ENCODE measurements at regions not wholly inside any gene's neighbourhood (a gene's known extent, or its start where the extent isn't known, plus 50 kb on each side); places are given as distances from the start of the nearest gene placed in this dataset.

GRCh38 chr5:171669571-171669970 is 116.0 kb upstream of the SMIM23 start:
- no peak for TF ChIP-seq EP300 (IDR thresholded peaks at IDR 0.05; ENCODE audit: borderline replicate concordance)
- TF ChIP-seq TEAD4 (IDR thresholded peaks at IDR 0.05), result no peak
- no peak for TF ChIP-seq CREB1 (IDR thresholded peaks at IDR 0.05; ENCODE audit: low read depth)
- TF ChIP-seq ZBTB7A (IDR thresholded peaks at IDR 0.05; ENCODE audit: low read depth), result no peak
- TF ChIP-seq, protein P1, sequence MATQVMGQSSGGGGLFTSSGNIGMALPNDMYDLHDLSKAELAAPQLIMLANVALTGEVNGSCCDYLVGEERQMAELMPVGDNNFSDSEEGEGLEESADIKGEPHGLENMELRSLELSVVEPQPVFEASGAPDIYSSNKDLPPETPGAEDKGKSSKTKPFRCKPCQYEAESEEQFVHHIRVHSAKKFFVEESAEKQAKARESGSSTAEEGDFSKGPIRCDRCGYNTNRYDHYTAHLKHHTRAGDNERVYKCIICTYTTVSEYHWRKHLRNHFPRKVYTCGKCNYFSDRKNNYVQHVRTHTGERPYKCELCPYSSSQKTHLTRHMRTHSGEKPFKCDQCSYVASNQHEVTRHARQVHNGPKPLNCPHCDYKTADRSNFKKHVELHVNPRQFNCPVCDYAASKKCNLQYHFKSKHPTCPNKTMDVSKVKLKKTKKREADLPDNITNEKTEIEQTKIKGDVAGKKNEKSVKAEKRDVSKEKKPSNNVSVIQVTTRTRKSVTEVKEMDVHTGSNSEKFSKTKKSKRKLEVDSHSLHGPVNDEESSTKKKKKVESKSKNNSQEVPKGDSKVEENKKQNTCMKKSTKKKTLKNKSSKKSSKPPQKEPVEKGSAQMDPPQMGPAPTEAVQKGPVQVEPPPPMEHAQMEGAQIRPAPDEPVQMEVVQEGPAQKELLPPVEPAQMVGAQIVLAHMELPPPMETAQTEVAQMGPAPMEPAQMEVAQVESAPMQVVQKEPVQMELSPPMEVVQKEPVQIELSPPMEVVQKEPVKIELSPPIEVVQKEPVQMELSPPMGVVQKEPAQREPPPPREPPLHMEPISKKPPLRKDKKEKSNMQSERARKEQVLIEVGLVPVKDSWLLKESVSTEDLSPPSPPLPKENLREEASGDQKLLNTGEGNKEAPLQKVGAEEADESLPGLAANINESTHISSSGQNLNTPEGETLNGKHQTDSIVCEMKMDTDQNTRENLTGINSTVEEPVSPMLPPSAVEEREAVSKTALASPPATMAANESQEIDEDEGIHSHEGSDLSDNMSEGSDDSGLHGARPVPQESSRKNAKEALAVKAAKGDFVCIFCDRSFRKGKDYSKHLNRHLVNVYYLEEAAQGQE (IDR thresholded peaks at IDR 0.05; ENCODE audit: low read depth), result no peak
- TF ChIP-seq RAD21 (IDR thresholded peaks at IDR 0.05; ENCODE audit: low read depth), result no peak
- TF ChIP-seq USF1 (IDR thresholded peaks at IDR 0.05), result no peak
- no peak for TF ChIP-seq TAF1 (IDR thresholded peaks at IDR 0.05; ENCODE audit: low read depth)
- no peak for TF ChIP-seq EGR1 (IDR thresholded peaks at IDR 0.05)

- TF ChIP-seq CREB1 (IDR thresholded peaks at IDR 0.05; ENCODE audit: low read depth), result no peak
Measured at GRCh38 chr5:171672556-171672955, 113.1 kb upstream of the SMIM23 start.

DNA sequence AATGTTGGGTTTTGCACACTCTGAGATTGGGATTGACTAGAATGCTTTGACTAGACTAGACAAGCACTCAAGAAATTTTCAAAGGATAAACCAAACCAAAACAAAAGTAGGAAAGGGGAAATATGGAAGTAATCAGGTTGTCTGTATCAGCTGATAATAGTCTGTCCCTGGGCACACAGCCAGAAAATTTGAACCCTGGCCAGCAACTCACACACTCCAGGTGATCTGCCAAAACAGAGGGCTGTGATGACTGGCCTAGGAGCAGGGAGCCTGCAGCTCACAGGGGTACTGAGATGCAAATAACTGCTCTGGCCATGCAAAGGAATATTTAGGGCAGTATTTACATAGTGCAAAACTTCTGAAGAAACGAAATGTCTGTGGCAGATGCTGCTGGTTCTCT is 112.3 kb upstream of the SMIM23 start:
- TF ChIP-seq NFIC (IDR thresholded peaks at IDR 0.05), result no peak
- TF ChIP-seq TCF12 (IDR thresholded peaks at IDR 0.05; ENCODE audit: low read depth), result no peak
- TF ChIP-seq FOXM1 (IDR thresholded peaks at IDR 0.05; ENCODE audit: borderline replicate concordance, low read depth), result no peak
- TF ChIP-seq EGR1 (IDR thresholded peaks at IDR 0.05), result no peak
- TF ChIP-seq CREB1 (IDR thresholded peaks at IDR 0.05; ENCODE audit: low read depth), result no peak
- TF ChIP-seq YY1 (IDR thresholded peaks at IDR 0.05; ENCODE audit: low read depth), result no peak
- no peak for TF ChIP-seq USF1 (IDR thresholded peaks at IDR 0.05)
- TF ChIP-seq TAF1 (IDR thresholded peaks at IDR 0.05; ENCODE audit: low read depth), result no peak
- TF ChIP-seq ZBTB7A (IDR thresholded peaks at IDR 0.05; ENCODE audit: low read depth), result no peak
- no peak for TF ChIP-seq EP300 (IDR thresholded peaks at IDR 0.05; ENCODE audit: borderline replicate concordance)
- TF ChIP-seq, protein P1 (IDR thresholded peaks at IDR 0.05; ENCODE audit: low read depth), result no peak
- TF ChIP-seq RAD21 (IDR thresholded peaks at IDR 0.05; ENCODE audit: low read depth), result no peak
- no peak for TF ChIP-seq TEAD4 (IDR thresholded peaks at IDR 0.05)
- TF ChIP-seq, protein P2, sequence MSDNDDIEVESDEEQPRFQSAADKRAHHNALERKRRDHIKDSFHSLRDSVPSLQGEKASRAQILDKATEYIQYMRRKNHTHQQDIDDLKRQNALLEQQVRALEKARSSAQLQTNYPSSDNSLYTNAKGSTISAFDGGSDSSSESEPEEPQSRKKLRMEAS (IDR thresholded peaks at IDR 0.05), result no peak
- TF ChIP-seq CEBPB (IDR thresholded peaks at IDR 0.05), result no peak

DNA sequence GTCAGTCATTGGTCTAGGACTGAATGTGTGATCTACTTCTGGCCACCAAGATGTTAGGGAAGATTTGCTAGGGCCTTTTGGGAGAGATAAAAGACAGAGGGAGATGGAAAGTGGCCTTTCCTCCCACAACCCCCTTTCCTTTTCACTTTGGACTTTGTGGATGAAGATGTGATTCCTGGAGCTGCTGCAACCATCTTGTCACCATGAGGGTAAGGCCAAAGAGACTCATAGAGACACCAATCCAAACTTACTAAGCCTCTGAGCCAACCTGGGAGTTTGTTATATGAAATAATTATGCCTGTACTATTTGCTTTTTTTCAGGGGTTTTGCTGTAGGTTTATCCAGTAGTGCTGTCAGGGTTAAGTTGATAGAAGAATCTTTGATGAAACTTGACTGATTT is 111.8 kb upstream of the SMIM23 start:
- TF ChIP-seq TCF12 (IDR thresholded peaks at IDR 0.05; ENCODE audit: low read depth) (no peak), USF1 (IDR thresholded peaks at IDR 0.05) (no peak), NFIC (IDR thresholded peaks at IDR 0.05) (no peak), EGR1 (IDR thresholded peaks at IDR 0.05) (no peak), RAD21 (IDR thresholded peaks at IDR 0.05; ENCODE audit: low read depth) (no peak), CEBPB (IDR thresholded peaks at IDR 0.05) (no peak), YY1 (IDR thresholded peaks at IDR 0.05; ENCODE audit: low read depth) (no peak), FOXM1 (IDR thresholded peaks at IDR 0.05; ENCODE audit: borderline replicate concordance, low read depth) (no peak)
- TF ChIP-seq, protein P1 (IDR thresholded peaks at IDR 0.05; ENCODE audit: low read depth), result no peak
- TF ChIP-seq, protein P2 (IDR thresholded peaks at IDR 0.05), result no peak

- no peak for TF ChIP-seq TAF1 (IDR thresholded peaks at IDR 0.05; ENCODE audit: low read depth)
- TF ChIP-seq FOXM1 (IDR thresholded peaks at IDR 0.05; ENCODE audit: borderline replicate concordance, low read depth), result no peak
- no peak for TF ChIP-seq EP300 (IDR thresholded peaks at IDR 0.05; ENCODE audit: borderline replicate concordance)
- TF ChIP-seq TCF12 (IDR thresholded peaks at IDR 0.05; ENCODE audit: low read depth), result no peak
- no peak for TF ChIP-seq ZBTB7A (IDR thresholded peaks at IDR 0.05; ENCODE audit: low read depth)
- TF ChIP-seq RAD21 (IDR thresholded peaks at IDR 0.05; ENCODE audit: low read depth), result no peak
- TF ChIP-seq, protein P2 (IDR thresholded peaks at IDR 0.05), result no peak
- TF ChIP-seq CEBPB (IDR thresholded peaks at IDR 0.05), result no peak
- TF ChIP-seq YY1 (IDR thresholded peaks at IDR 0.05; ENCODE audit: low read depth), result no peak
- no peak for TF ChIP-seq EGR1 (IDR thresholded peaks at IDR 0.05)
- no peak for TF ChIP-seq TEAD4 (IDR thresholded peaks at IDR 0.05)
- TF ChIP-seq, protein P1 (IDR thresholded peaks at IDR 0.05; ENCODE audit: low read depth), result no peak
- TF ChIP-seq NFIC (IDR thresholded peaks at IDR 0.05), result no peak
- TF ChIP-seq CREB1 (IDR thresholded peaks at IDR 0.05; ENCODE audit: low read depth), result no peak
- no peak for TF ChIP-seq USF1 (IDR thresholded peaks at IDR 0.05)
Measured at GRCh38 chr5:171675511-171675910, 110.1 kb upstream of the SMIM23 start.
